AG04449 (cell line): ENCODE measurements at regions not wholly inside any gene's neighbourhood (a gene's known extent, or its start where the extent isn't known, plus 50 kb on each side); places are given as distances from the start of the nearest gene placed in this dataset.
"Not testable (repeated sequence)": the region's sequence is repeated elsewhere in the genome, so short reads cannot be mapped to it uniquely, and the experiment has no call there.

Source experiments
- CTCF ChIA-PET: fragments of 350-600 bp; formaldehyde crosslinking; extraction: SDS; loops from one replicate; lab custom pipeline; 2021; ENCODE audit warnings: antibody characterized with exemption; lab: Yijun Ruan, JAX
- POLR2A ChIA-PET: fragments of 400-600, 350-600 bp; formaldehyde crosslinking; extraction: SDS; loops from one replicate; lab custom pipeline; 2020; ENCODE audit warnings: antibody characterized with exemption, inconsistent platforms; lab: Yijun Ruan, JAX
- DNase-seq: peaks from one replicate; pipeline ENCODE4 v3.0.0-alpha.2; 2010; ENCODE audit warnings: low read depth, low spot score
- H3K4me3 ChIP-seq: 2 replicates; pipeline ENCODE4 v1.5.1; 2011; ENCODE audit warnings: low read depth, mild to moderate bottlenecking, control low read depth, low read length
- TF ChIP-seq, protein P1 (sequence below): IDR thresholded peaks from one replicate; pipeline ENCODE4 v1.5.1; 2011; ENCODE audit warnings: mild to moderate bottlenecking, moderate library complexity, low read length, control low read depth, inconsistent platforms; ENCODE audit not compliant: insufficient read depth; ENCODE audit errors: missing control alignments

DNA sequence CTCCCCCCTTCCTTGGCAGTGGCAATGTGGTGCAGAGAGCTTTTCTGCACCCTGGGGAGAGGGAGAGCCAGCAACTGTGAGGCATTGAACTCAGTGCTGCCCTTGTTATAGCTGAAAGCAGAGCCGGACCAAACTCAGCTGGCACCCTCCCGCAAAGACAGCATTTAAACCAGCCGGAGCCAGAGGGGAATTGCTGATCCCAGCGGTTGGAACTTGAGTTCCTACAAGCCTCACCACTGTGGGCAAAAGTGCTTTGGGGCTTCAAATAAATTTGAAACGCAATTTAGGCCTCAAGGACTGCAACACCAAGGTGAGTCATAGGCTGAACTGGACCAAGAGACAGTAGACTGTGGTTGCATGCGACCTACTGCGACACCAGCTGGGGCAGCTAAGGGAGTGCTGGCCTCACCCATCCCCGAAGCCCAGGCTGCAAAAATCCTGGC is 207.6 kb upstream of the CDKN2B start:
- ChIA-PET POLR2A (no interaction called here), CTCF (interaction anchor here (1.1 to 2.3 kb wide), 7 partner anchors 10 to 403 kb away, joined by 3 to 12 read pairs (median 4); no protein-coding TSS in a partner anchor)
- no peak overlapping the region for H3K4me3 ChIP-seq
- TF ChIP-seq, protein P1, sequence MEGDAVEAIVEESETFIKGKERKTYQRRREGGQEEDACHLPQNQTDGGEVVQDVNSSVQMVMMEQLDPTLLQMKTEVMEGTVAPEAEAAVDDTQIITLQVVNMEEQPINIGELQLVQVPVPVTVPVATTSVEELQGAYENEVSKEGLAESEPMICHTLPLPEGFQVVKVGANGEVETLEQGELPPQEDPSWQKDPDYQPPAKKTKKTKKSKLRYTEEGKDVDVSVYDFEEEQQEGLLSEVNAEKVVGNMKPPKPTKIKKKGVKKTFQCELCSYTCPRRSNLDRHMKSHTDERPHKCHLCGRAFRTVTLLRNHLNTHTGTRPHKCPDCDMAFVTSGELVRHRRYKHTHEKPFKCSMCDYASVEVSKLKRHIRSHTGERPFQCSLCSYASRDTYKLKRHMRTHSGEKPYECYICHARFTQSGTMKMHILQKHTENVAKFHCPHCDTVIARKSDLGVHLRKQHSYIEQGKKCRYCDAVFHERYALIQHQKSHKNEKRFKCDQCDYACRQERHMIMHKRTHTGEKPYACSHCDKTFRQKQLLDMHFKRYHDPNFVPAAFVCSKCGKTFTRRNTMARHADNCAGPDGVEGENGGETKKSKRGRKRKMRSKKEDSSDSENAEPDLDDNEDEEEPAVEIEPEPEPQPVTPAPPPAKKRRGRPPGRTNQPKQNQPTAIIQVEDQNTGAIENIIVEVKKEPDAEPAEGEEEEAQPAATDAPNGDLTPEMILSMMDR, result no peak
- DNase-seq, result no peak

DNA sequence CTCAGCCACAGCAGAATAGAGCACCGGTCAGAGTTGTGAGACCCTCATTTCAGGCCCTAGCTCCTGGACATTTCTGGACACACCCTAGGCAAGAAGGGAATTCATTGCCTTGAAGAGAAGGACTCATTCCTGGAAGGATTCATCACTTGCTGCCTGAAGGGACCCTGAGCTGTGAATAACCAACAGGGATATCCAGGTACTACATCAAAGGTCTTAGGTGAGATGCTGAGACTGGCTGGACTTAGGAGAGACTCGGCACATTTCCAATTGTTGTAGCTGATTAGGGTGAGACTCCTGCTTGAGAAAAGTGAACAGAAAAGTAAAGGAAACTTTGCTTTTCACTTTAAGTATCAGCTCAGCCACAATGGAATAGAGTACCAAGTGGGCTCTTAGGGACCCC is 208.1 kb upstream of the CDKN2B start:
- ChIA-PET CTCF (interaction anchor here (0.6 to 2.3 kb wide), 9 partner anchors 10 to 404 kb away, joined by 3 to 12 read pairs (median 4); partner anchors contain the start of gene CDKN2B), POLR2A (no interaction called here)
- no peak for DNase-seq
- H3K4me3 ChIP-seq, result no peak overlapping the region
- TF ChIP-seq, protein P1, result no peak

DNA sequence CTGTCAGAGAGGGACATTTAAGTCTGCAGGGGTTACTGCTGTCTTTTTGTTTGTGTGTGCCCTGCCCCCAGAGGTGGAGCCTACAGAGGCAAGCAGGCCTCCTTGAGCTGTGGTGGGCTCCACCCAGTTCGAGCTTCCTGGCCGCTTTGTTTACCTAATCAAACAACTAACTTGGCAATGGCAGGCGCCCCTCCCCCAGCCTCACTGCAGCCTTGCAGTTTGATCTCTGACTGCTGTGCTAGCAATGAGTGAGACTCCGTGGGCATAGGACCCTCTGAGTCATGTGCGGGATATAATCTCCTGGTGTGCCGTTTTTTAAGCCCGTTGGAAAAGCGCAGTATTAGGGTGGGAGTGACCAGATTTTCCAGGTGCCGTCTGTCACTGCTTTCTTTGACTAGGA is 216.8 kb upstream of the CDKN2B start:
- DNase-seq, POLR2A ChIA-PET, H3K4me3 ChIP-seq: not testable (repeated sequence)
- CTCF ChIA-PET, result interaction anchor here (1.1 to 4.4 kb wide), 4 partner anchors 9 to 413 kb away, joined by 3 to 24 read pairs (median 10); partner anchors contain the start of gene CDKN2B

DNA sequence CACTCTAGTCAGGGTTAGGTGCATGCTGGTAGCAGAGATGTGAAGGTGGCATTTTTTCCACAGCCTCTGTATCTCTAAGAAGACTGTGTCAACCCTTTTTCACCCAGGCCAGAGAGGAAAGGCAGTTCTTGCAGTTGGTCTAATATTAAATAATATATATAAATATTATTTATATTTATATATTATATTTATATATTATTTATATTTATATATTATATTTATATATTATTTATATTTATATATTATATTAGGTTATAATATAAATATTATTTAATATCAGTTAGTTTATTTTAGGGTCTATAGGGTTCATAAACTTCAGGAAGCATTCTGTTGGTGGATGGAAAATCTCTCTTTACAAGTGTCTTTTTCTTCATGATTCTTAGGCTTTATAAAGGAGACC is 218.6 kb upstream of the DMRTA1 start:
- POLR2A ChIA-PET, result no interaction called here
- TF ChIP-seq, protein P1, result no peak
- CTCF ChIA-PET, result interaction anchor here (0.7 to 4.4 kb wide), 8 partner anchors 10 to 415 kb away, joined by 3 to 24 read pairs (median 6); no protein-coding TSS in a partner anchor
- no peak overlapping the region for H3K4me3 ChIP-seq
- no peak for DNase-seq

DNA sequence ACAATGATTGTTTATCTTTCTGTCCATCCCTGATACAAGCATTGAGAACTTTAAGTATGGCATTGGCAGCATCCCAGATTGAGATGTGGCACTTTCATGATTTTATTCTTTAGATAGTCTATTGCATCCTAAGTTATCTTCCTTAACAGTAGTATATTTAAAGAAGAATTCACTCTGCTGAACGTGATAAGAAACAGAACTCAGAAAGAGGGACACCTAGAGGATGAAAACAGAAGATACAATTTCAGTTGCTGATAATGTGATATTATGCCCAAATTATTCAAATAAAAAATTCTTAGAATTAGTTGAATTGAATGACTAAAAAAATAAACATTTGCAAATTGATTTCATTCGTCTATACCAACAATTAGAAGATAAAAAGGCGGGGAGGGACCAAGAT is 218.1 kb upstream of the DMRTA1 start:
- TF ChIP-seq, protein P1, result peak; percentile 25
- H3K4me3 ChIP-seq, result no peak overlapping the region
- ChIA-PET CTCF (interaction anchor here (0.7 to 4.4 kb wide), 8 partner anchors 10 to 416 kb away, joined by 3 to 24 read pairs (median 6); partner anchors contain the start of gene CDKN2B), POLR2A (no interaction called here)
- DNase-seq, result no peak

DNA sequence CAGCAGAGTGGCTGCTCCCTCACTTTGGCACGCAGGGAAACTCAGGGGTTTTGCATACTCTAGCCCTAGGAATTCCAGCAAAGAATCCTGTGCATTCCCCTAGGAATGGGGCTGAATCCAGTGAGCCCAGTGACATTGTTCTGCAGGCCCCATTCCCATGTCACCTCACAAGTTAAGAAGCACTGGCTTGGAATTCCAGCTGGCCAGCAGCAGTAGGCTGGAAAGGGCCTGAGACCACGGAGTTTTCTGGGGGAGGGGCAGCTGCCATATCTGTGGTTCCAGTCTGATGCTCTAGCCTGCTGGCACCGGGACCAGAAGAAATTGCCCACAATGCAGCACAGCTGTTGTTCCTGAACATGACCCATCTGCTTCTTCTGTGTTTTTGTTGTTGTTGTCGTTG is 217.6 kb upstream of the DMRTA1 start:
- TF ChIP-seq, protein P1, result no peak
- ChIA-PET POLR2A (no interaction called here), CTCF (interaction anchor here (0.7 to 4.4 kb wide), 6 partner anchors 10 to 418 kb away, joined by 3 to 24 read pairs (median 5); partner anchors contain the start of gene CDKN2B)
- no peak for DNase-seq
- H3K4me3 ChIP-seq, result no peak overlapping the region

DNA sequence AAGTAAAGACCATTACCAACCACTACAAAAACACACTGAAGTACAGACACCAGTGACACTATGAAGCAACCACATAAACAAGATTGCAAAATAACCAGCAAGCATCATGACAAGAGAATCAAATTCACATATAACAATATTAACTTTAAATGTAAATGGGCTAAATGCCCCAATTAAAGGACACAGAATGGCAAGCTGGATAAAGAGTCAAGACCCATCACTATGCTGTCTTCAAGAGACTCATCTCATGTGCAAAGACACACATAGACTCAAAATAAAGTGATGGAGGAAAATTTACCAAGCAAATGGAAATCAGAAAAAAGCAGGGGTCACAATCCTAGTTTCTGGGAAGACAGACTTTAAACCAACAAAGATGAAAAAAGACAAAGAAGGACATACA is 215.3 kb upstream of the DMRTA1 start:
- POLR2A ChIA-PET, DNase-seq, H3K4me3 ChIP-seq: not testable (repeated sequence)
- CTCF ChIA-PET, result interaction anchor here (0.6 to 1.3 kb wide), 4 partner anchors 9 to 418 kb away, joined by 3 read pairs; no protein-coding TSS in a partner anchor
